ENCODE measurements at regions not wholly inside any gene's neighbourhood (a gene's known extent, or its start where the extent isn't known, plus 50 kb on each side); places are given as distances from the start of the nearest gene placed in this dataset.

DNA sequence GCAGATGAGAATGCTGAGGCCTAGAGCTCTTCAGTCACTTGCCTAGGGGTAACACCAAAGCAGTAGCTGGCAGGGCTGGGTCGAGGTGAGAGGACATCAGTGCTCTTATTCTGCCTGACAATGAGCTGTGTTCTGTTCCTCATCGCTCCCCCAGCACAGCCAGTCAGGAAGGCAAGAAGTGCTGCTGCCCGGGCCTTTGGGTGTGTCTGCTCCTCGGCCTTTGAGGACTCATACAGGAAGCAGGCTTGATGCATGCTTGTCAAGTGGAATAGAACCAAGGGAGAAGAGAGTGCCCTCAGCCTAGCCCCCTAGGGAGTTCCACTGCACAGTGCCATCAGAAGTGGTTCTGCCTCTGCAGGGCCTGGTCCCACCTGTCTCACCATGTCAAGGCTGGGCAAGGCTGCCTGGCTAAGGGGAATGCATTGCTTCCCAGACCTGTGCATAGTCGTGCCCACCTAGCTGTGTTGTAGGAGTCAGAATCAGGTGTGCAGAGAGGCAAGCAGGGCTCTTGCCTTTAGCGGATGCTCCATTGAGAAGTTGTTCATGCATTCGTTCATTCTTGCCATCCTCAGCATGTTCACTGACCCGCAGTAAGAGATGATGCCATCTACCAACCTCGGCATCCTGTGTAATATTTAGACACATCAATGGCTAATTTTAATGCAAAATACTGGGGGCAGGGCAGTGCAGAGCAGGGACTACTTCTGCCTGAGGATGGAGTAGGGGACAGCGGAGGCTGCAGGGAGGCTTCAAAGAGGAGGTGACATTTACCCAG, 156.6 kb downstream of the RPS24 start:
- H3K4me1 ChIP-seq (ENCODE audit: insufficient read depth, poor library complexity, severe bottlenecking), result no peaks in the 10 kb centered on the region
- TF ChIP-seq, protein P1, sequence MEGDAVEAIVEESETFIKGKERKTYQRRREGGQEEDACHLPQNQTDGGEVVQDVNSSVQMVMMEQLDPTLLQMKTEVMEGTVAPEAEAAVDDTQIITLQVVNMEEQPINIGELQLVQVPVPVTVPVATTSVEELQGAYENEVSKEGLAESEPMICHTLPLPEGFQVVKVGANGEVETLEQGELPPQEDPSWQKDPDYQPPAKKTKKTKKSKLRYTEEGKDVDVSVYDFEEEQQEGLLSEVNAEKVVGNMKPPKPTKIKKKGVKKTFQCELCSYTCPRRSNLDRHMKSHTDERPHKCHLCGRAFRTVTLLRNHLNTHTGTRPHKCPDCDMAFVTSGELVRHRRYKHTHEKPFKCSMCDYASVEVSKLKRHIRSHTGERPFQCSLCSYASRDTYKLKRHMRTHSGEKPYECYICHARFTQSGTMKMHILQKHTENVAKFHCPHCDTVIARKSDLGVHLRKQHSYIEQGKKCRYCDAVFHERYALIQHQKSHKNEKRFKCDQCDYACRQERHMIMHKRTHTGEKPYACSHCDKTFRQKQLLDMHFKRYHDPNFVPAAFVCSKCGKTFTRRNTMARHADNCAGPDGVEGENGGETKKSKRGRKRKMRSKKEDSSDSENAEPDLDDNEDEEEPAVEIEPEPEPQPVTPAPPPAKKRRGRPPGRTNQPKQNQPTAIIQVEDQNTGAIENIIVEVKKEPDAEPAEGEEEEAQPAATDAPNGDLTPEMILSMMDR (IDR thresholded peaks at IDR 0.05; ENCODE audit: poor library complexity, severe bottlenecking), result no peak
- ATAC-seq (ENCODE audit: low read depth), result no peak
- no peaks in the 10 kb centered on the region for H3K9me3 ChIP-seq (ENCODE audit: severe bottlenecking)
- H3K36me3 ChIP-seq (ENCODE audit: low read depth), result no peaks in the 10 kb centered on the region
- no peak overlapping the region for H3K27ac ChIP-seq (ENCODE audit: poor library complexity, severe bottlenecking)
- H3K4me3 ChIP-seq (ENCODE audit: severe bottlenecking), result no peak overlapping the region
- no peaks in the 10 kb centered on the region for H3K27me3 ChIP-seq (ENCODE audit: insufficient read depth, poor library complexity, severe bottlenecking)
- no peak for DNase-seq (ENCODE audit: low spot score)

DNA sequence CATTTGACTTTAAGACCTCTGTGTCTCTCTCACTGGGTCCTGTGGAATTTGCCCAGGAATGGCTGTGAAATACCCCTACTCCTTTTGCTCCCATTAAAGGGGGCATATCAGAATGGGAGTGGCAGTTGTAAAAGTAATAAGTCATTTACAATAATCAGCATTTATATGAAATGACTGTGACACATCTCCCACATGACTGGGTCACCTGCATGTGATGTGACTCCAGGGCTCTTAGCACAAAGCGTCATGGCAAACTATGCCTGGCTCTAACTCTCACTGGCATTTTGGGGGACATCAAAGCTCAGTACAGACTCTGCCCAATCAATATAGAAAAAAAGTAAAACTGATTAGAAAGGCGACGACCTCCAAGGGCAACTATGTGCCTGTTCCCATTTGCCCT, 157.6 kb downstream of the RPS24 start:
- TF ChIP-seq, protein P1 (IDR thresholded peaks at IDR 0.05; ENCODE audit: poor library complexity, severe bottlenecking), result no peak
- no peaks in the 10 kb centered on the region for H3K4me1 ChIP-seq (ENCODE audit: insufficient read depth, poor library complexity, severe bottlenecking)

DNA sequence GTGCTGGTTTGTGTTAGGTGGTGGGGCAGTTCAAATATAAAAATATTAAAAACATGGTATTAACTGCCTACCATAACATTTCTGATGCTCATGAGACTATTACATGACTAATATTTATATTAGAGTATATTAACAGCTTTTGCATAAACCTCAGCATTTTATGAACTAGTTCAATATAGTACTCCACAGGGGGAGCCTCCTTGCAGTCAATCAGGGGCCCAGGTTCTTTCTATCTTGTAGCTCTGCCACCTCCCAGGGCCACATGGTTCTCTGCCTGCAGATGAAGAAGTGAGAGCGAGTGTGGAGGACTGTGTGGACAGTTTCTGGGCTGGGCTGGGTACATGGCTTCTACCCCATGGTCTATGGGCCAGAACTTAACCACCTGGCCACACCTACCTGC, 159.5 kb downstream of the RPS24 start:
- Histone ChIP-seq H3K27me3 (ENCODE audit: insufficient read depth, poor library complexity, severe bottlenecking) (no peaks in the 10 kb centered on the region), H3K36me3 (ENCODE audit: low read depth) (no peaks in the 10 kb centered on the region), H3K9me3 (ENCODE audit: severe bottlenecking) (no peaks in the 10 kb centered on the region), H3K27ac (ENCODE audit: poor library complexity, severe bottlenecking) (no peak overlapping the region), H3K4me3 (ENCODE audit: severe bottlenecking) (no peak overlapping the region), H3K4me1 (ENCODE audit: insufficient read depth, poor library complexity, severe bottlenecking) (no peaks in the 10 kb centered on the region)
- TF ChIP-seq, protein P1 (IDR thresholded peaks at IDR 0.05; ENCODE audit: poor library complexity, severe bottlenecking), result no peak
- ATAC-seq (ENCODE audit: low read depth), result no peak
- DNase-seq (ENCODE audit: low spot score), result no peak

More for the DNA sequence above, 157.6 kb downstream of the RPS24 start:
- no peak overlapping the region for H3K27ac ChIP-seq (ENCODE audit: poor library complexity, severe bottlenecking)
- H3K36me3 ChIP-seq (ENCODE audit: low read depth), result no peaks in the 10 kb centered on the region
- no peak overlapping the region for H3K4me3 ChIP-seq (ENCODE audit: severe bottlenecking)
- H3K27me3 ChIP-seq (ENCODE audit: insufficient read depth, poor library complexity, severe bottlenecking), result no peaks in the 10 kb centered on the region
- no peak for DNase-seq (ENCODE audit: low spot score)
- ATAC-seq (ENCODE audit: low read depth), result no peak
- H3K9me3 ChIP-seq (ENCODE audit: severe bottlenecking), result no peaks in the 10 kb centered on the region

DNA sequence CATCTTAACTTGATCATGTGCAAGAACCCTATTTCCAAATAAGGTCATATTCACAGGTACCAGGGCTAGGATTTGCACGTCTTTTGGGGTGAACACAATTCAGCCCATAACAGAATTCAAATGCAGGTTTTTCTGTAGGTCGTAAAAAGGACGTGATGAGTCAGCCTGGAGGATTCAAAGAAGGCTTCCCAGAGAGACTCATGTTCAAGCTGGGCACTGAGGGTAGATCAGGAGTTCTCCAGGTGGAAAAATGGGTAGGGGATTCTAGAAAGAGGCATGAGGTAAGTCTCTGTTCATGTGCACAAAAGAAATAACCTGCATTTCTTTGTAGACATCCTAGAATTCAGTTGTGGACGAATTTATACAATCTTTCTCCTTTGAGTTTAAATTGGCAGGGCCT, 160.4 kb downstream of the RPS24 start:
- Histone ChIP-seq H3K27me3 (ENCODE audit: insufficient read depth, poor library complexity, severe bottlenecking) (no peaks in the 10 kb centered on the region), H3K36me3 (ENCODE audit: low read depth) (no peaks in the 10 kb centered on the region), H3K4me3 (ENCODE audit: severe bottlenecking) (no peak overlapping the region), H3K9me3 (ENCODE audit: severe bottlenecking) (no peaks in the 10 kb centered on the region), H3K4me1 (ENCODE audit: insufficient read depth, poor library complexity, severe bottlenecking) (no peaks in the 10 kb centered on the region), H3K27ac (ENCODE audit: poor library complexity, severe bottlenecking) (no peak overlapping the region)
- DNase-seq (ENCODE audit: low spot score) (no peak), ATAC-seq (ENCODE audit: low read depth) (no peak)
- TF ChIP-seq, protein P1 (IDR thresholded peaks at IDR 0.05; ENCODE audit: poor library complexity, severe bottlenecking), result no peak
